GM12873 (cell line): ENCODE measurements at regions not wholly inside any gene's neighbourhood (a gene's known extent, or its start where the extent isn't known, plus 50 kb on each side); places are given as distances from the start of the nearest gene placed in this dataset.

Experiments used
- CTCF ChIP-seq: IDR thresholded peaks from 2 replicates; pipeline ENCODE4 v1.5.1; 2012; ENCODE audit warnings: low read depth, mild to moderate bottlenecking, moderate library complexity, low read length, control low read depth; ENCODE audit not compliant: insufficient read depth; ENCODE audit errors: missing control alignments

GRCh38 chr5:71884926-71885325, 165.9 kb downstream of the CARTPT start:
- TF ChIP-seq CTCF = no peak

GRCh38 chr5:71886406-71886805, 167.3 kb downstream of the CARTPT start:
- TF ChIP-seq CTCF = no peak

DNA sequence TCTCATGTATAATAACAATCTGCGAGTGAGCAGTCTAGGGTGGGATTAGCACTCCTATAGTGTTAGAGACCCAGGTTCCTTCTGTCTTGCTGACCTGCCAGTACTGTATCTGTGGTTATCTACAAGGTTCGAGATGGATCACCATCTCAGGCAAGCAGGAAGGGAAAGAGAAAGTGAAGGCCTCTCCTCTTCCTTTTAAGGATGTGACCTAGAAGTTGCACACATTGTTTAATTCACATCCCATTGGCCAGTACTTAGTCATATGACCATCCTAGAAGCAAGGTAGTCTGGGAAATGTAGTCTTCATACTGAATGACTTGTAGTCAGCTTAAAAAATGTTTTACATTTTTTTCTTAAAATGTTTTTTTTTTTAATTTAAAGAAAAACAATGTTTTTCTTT, 168.6 kb downstream of the CARTPT start:
- TF ChIP-seq CTCF = no peak

GRCh38 chr5:71891406-71891805, 172.3 kb downstream of the CARTPT start:
- TF ChIP-seq CTCF = no peak

DNA sequence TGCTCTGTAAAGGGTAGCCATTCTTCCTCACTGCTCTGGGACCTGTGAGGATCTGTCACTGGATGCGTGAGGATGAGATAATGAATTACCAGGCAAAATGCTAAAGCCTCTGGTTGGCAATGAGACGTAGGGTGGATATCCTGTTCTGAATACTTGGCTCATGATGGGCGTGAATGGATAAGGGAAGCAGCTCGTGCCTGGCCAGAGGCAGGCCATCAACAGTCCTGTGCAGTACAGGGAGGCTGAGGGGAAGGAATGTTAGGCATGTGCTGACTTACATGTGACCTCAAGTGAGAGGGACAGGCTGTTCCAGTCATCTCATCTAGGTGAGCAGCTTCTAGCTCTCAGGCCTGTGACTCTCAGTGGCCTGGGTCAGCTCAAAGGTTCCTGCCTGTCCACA, 172.8 kb downstream of the CARTPT start:
- TF ChIP-seq CTCF = no peak

DNA sequence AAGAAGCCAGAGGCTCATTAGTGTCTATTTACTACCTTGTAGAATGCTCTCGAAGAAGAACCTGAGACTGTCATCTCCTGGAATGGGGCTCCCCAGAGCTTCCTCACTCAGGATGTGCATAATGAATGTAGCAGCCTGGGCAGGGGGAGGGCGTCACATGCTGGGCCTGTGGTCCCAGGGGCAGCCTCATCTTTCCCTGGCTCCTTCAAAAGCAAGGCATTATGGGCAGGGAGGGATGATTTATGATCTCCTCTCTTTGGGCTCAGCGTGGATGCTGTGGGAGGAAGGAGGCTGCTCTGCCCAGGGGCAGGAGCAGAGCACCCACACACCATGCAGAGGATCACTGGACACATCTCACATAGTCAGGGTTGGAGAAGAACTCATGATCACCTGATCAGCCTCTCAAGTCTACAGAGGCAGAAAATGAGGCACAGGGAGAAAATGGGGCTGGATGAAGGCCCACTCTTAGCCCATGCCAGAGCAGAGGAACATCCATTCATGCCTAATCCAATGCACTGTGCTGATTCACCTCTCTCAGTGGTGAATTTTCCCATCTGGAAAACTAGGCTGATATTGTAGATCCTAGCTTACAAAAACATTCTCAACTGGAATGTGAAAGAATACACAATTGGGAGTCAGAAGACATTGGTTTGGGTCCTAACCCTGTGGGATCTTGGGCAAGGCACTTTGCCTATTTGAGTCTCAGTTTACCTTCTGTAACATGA, 173.7 kb downstream of the CARTPT start:
- TF ChIP-seq CTCF = no peak

- TF ChIP-seq CTCF = no peak
These were observed 174.4 kb downstream of the CARTPT start for GRCh38 chr5:71893451-71893850.

- no peak for TF ChIP-seq CTCF
These were observed 175.0 kb downstream of the CARTPT start for GRCh38 chr5:71894091-71894490.
